Neural cell (in vitro differentiated cells): ENCODE measurements at regions not wholly inside any gene's neighbourhood (a gene's known extent, or its start where the extent isn't known, plus 50 kb on each side); places are given as distances from the start of the nearest gene placed in this dataset.

Source experiments
- CTCF ChIP-seq: fragments of 450-650 bp; IDR thresholded peaks from 2 replicates; pipeline ENCODE4 v1.5.1; 2014; ENCODE audit warnings: antibody characterized with exemption, mild to moderate bottlenecking, moderate library complexity; ENCODE audit not compliant: poor library complexity, severe bottlenecking
- EZH2 ChIP-seq: fragments of 200-600, 300-800 bp; shearing (Covaris generic), sonication (generic); IDR thresholded peaks from 2 replicates; pipeline ENCODE4 v1.6.1; 2014; ENCODE audit warnings: antibody characterized with exemption, low read length, borderline replicate concordance, mild to moderate bottlenecking; ENCODE audit not compliant: insufficient read depth, poor library complexity, severe bottlenecking
- TAF1 ChIP-seq: IDR thresholded peaks from 2 replicates; pipeline ENCODE4 v1.6.1; 2012; ENCODE audit warnings: low read depth

- TF ChIP-seq CTCF (no peak), TAF1 (no peak), EZH2 (no peak)
Measured at GRCh38 chr1:57824535-57824934, 400.7 kb upstream of the DAB1 start.
